ENCODE measurements at regions not wholly inside any gene's neighbourhood (a gene's known extent, or its start where the extent isn't known, plus 50 kb on each side); places are given as distances from the start of the nearest gene placed in this dataset.

DNA sequence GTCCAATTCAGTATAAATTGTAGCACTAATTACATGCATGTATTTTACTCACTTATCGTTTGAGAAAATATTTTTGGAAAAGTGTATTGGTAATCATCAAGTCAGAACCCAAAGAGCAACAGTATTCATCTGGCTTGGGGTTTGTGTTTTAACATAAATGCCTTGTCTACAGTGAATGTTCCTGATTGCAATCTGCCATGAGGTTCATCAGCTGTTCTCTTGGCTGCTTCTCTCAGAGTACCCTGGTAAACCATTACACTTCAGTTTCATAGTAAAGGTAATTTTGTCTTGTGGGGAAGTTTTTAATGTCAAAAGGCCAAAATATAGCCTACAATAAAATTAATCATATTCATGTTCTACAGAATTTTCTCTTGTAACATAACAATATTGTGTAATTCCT lies 150.3 kb downstream of the IFI44 start:
- DNase-seq, result no peak
- intact Hi-C loops (cut with DNase I; ENCODE audit: low total_unique reads), result no loop called here

DNA sequence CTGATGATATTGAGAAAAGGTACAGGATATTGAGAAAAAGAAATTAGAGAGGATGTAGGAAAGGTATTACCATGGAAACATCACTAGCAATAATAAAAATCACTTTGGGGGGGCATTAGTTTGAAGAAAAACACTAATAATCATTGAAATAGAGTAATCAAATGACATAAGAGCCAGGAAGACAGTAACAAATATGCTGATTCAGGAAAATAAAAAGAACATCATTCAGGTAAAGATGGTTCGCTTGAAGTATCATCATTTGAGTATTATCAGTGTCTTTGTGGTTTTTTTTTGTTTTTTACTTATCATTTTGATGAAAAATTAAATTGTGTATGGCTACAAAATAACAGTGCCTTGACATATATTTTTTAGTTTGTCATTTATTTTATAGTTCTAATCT lies 164.5 kb downstream of the IFI44 start:
- no peak for DNase-seq

More for the DNA sequence above, 150.3 kb downstream of the IFI44 start:
- Histone ChIP-seq H3K4me1 (no peaks in the 10 kb centered on the region), H3K27ac (no peak overlapping the region), H3K9me3 (no peaks in the 10 kb centered on the region), H3K4me3 (no peak overlapping the region), H3K36me3 (no peaks in the 10 kb centered on the region), H3K27me3 (no peaks in the 10 kb centered on the region)
- TF ChIP-seq, protein P1, sequence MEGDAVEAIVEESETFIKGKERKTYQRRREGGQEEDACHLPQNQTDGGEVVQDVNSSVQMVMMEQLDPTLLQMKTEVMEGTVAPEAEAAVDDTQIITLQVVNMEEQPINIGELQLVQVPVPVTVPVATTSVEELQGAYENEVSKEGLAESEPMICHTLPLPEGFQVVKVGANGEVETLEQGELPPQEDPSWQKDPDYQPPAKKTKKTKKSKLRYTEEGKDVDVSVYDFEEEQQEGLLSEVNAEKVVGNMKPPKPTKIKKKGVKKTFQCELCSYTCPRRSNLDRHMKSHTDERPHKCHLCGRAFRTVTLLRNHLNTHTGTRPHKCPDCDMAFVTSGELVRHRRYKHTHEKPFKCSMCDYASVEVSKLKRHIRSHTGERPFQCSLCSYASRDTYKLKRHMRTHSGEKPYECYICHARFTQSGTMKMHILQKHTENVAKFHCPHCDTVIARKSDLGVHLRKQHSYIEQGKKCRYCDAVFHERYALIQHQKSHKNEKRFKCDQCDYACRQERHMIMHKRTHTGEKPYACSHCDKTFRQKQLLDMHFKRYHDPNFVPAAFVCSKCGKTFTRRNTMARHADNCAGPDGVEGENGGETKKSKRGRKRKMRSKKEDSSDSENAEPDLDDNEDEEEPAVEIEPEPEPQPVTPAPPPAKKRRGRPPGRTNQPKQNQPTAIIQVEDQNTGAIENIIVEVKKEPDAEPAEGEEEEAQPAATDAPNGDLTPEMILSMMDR (IDR thresholded peaks at IDR 0.05), result no peak
- TF ChIP-seq POLR2A (IDR thresholded peaks at IDR 0.05), result no peak

DNA sequence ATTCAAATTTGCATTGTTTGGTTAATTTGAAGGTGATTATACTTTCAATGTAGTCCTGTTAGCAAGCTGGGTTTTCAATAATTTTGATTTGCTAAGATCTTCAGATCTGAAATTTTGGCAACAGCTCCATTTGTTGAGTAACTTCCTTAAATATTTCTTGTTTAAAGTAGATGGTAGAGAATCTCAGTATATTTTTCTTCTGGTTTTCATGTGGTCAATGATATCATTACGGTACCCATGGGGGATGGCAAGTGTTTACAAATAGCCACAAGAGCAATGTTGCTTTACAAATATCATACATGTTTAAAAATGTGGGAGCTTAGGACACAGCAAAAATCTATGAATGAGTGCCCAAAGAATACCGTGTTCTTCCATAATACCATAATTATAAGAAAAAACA lies 175.9 kb downstream of the IFI44 start:
- Histone ChIP-seq H3K36me3 (no peaks in the 10 kb centered on the region), H3K4me1 (no peaks in the 10 kb centered on the region), H3K27ac (no peak overlapping the region), H3K27me3 (no peaks in the 10 kb centered on the region), H3K4me3 (no peak overlapping the region), H3K9me3 (no peaks in the 10 kb centered on the region)
- intact Hi-C loops (cut with DNase I; ENCODE audit: low total_unique reads), result no loop called here
- no peak for DNase-seq
- no peak for TF ChIP-seq POLR2A (IDR thresholded peaks at IDR 0.05)
- TF ChIP-seq, protein P1 (IDR thresholded peaks at IDR 0.05), result no peak

More for the DNA sequence above, 164.5 kb downstream of the IFI44 start:
- intact Hi-C loops (cut with DNase I; ENCODE audit: low total_unique reads), result no loop called here
- Histone ChIP-seq H3K27me3 (no peaks in the 10 kb centered on the region), H3K36me3 (no peaks in the 10 kb centered on the region), H3K9me3 (no peaks in the 10 kb centered on the region), H3K4me3 (no peak overlapping the region), H3K4me1 (no peaks in the 10 kb centered on the region), H3K27ac (no peak overlapping the region)
- no peak for TF ChIP-seq POLR2A (IDR thresholded peaks at IDR 0.05)
- TF ChIP-seq, protein P1 (IDR thresholded peaks at IDR 0.05), result no peak

DNA sequence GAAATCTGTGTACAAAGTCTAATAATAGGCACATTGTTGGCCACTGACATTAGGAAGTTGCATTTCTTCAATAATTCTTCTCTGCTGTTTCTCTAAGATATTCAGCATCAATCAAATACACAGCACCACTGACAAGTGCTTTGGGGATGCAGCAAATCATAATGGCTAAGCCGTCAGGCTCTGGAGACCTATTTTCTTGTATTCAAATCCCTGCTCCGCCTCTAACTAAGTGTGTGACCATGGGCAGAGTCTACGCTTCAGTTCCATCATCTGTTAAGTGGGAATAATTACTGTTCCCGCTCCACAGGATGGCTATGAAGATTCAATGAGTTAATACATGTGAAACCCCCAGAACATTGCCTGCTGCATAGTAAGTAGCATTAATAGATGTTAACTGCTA lies 176.9 kb downstream of the ADGRL4 start:
- no peak for DNase-seq
- Histone ChIP-seq H3K4me3 (no peak overlapping the region), H3K9me3 (no peaks in the 10 kb centered on the region), H3K27ac (no peak overlapping the region), H3K36me3 (no peaks in the 10 kb centered on the region), H3K27me3 (no peaks in the 10 kb centered on the region), H3K4me1 (no peaks in the 10 kb centered on the region)
- TF ChIP-seq, protein P1 (IDR thresholded peaks at IDR 0.05), result no peak
- no peak for TF ChIP-seq POLR2A (IDR thresholded peaks at IDR 0.05)
- intact Hi-C loops (cut with DNase I; ENCODE audit: low total_unique reads), result no loop called here

DNA sequence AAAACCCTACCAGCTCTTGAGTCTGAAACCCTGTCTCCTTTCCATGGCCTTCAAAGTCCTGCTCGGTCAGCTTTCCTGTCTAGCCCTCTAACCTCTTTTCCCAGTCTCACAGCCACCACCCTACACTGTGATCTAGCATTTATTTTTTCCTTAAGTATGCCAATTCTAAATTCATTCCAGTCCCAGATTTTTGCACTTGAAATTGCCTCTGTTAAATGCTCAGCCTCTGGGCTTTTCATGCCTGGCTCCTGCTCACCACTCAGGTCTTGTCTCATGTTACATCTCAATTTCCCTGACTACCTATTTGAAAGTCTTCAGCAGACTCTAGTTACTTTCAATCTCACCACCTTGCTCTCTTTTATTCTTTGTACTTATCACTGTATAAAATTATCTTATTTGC lies 176.2 kb downstream of the ADGRL4 start:
- DNase-seq, result no peak
- no peak overlapping the region for H3K27ac ChIP-seq
- no peaks in the 10 kb centered on the region for H3K36me3 ChIP-seq
- no peaks in the 10 kb centered on the region for H3K4me1 ChIP-seq
- TF ChIP-seq POLR2A (IDR thresholded peaks at IDR 0.05), result no peak
- TF ChIP-seq, protein P1 (IDR thresholded peaks at IDR 0.05), result no peak
- H3K4me3 ChIP-seq, result no peak overlapping the region
- intact Hi-C loops (cut with DNase I; ENCODE audit: low total_unique reads), result no loop called here
- no peaks in the 10 kb centered on the region for H3K27me3 ChIP-seq
- H3K9me3 ChIP-seq, result no peaks in the 10 kb centered on the region

Measured in uterus (tissue), 3 donors.